SK-N-MC (cell line): ENCODE measurements at regions not wholly inside any gene's neighbourhood (a gene's known extent, or its start where the extent isn't known, plus 50 kb on each side); places are given as distances from the start of the nearest gene placed in this dataset.

ENCODE experiments used
- DNase-seq: peaks from one replicate; pipeline ENCODE4 v3.0.0-alpha.2; 2011; ENCODE audit warnings: low read depth, low spot score
- H3K27ac ChIP-seq: fragments of 200-600 bp; sonication (generic); 2 replicates; pipeline ENCODE4 v1.5.1; 2016; ENCODE audit warnings: mixed run types
- H3K36me3 ChIP-seq: fragments of 200-600 bp; sonication (generic); 2 replicates; pipeline ENCODE4 v1.6.1; 2017; ENCODE audit warnings: antibody characterized with exemption, low read length, mixed read lengths; ENCODE audit not compliant: insufficient read depth
- H3K4me3 ChIP-seq: fragments of 200-600 bp; sonication (generic); 2 replicates; pipeline ENCODE4 v1.5.1; 2016
- H3K9ac ChIP-seq: fragments of 200-600 bp; sonication (generic); 2 replicates; pipeline ENCODE4 v1.8.0; 2017; ENCODE audit warnings: mixed run types, mixed read lengths; ENCODE audit not compliant: insufficient read length
- H3K9me3 ChIP-seq: fragments of 200-600 bp; sonication (generic); 2 replicates; pipeline ENCODE4 v1.6.1; 2017; ENCODE audit warnings: low read depth, mild to moderate bottlenecking, antibody characterized with exemption, low read length, moderate library complexity, mixed read lengths
- EZH2 ChIP-seq: fragments of 200-600 bp; sonication (generic); IDR thresholded peaks from one replicate; pipeline ENCODE4 v1.6.1; 2017; ENCODE audit warnings: antibody characterized with exemption
- FOXP2 ChIP-seq: optimal IDR thresholded peaks from 2 replicates; pipeline ENCODE3; 2011; ENCODE audit warnings: mild to moderate bottlenecking, moderate library complexity; ENCODE audit not compliant: insufficient read depth; ENCODE audit errors: extremely low read length, control extremely low read depth
- POLR2AphosphoS5 ChIP-seq: IDR thresholded peaks from 2 replicates; pipeline ENCODE4 v1.6.1; 2012; ENCODE audit warnings: mild to moderate bottlenecking, low read depth, low read length, borderline replicate concordance

DNA sequence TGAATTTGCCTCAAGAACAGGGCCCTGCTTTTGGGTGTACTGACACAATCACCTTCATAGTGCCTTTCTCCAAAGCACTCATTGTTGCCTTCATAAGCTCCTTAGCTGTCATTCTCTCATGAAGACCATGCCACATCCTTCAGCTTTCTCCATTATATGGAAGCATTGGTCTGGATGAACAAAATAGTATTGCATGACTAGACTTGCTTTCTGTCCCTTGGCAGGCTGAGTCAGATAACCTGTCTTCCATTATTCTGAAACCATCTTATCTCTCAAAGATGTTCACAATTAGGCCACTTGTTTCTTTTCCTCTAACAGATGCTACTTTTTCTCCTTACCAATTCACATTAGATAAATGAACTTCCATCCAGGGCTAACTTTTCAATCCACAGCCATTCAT is 297.9 kb downstream of the IRX1 start:
- H3K9me3 ChIP-seq = no peaks in the 10 kb centered on the region
- no peak for TF ChIP-seq FOXP2
- TF ChIP-seq EZH2 = no peak
- no peak for TF ChIP-seq POLR2AphosphoS5
- no peak overlapping the region for H3K9ac ChIP-seq
- no peak overlapping the region for H3K4me3 ChIP-seq
- no peaks in the 10 kb centered on the region for H3K36me3 ChIP-seq
- no peak overlapping the region for H3K27ac ChIP-seq
- no peak for DNase-seq

DNA sequence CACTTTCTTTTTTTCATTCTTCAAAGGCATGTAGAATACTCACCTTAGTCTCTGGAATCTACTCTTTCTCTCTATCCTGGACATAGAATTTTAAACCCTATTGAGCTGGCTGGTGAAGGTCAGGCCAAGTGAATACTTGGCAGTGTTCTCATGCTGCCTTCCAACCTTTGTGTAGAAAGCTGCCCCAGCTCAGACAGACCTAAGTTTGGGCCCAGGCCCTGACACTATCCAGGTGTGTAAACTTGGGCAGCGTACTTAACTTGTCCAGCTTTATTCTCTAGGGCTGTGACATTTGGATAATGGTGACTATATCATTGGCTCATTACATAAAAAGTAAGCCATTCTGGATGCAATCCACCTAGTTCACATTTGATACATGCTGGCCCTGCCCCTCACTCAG is 298.3 kb downstream of the IRX1 start:
- no peak for TF ChIP-seq FOXP2
- no peak for TF ChIP-seq POLR2AphosphoS5
- no peak for TF ChIP-seq EZH2
- no peaks in the 10 kb centered on the region for H3K9me3 ChIP-seq

GRCh38 chr5:3896098-3896497 is 300.5 kb downstream of the IRX1 start:
- Histone ChIP-seq H3K9ac (no peak overlapping the region), H3K4me3 (no peak overlapping the region), H3K27ac (no peak overlapping the region), H3K9me3 (no peaks in the 10 kb centered on the region), H3K36me3 (no peaks in the 10 kb centered on the region)
- TF ChIP-seq FOXP2 (no peak), EZH2 (no peak), POLR2AphosphoS5 (no peak)
- no peak for DNase-seq

More for the DNA sequence above, 298.3 kb downstream of the IRX1 start:
- Histone ChIP-seq H3K9ac (no peak overlapping the region), H3K4me3 (no peak overlapping the region), H3K36me3 (no peaks in the 10 kb centered on the region), H3K27ac (no peak overlapping the region)
- no peak for DNase-seq

- no peak for DNase-seq
- no peak overlapping the region for H3K4me3 ChIP-seq
- no peak overlapping the region for H3K9ac ChIP-seq
- H3K27ac ChIP-seq = no peak overlapping the region
- no peaks in the 10 kb centered on the region for H3K36me3 ChIP-seq
- no peaks in the 10 kb centered on the region for H3K9me3 ChIP-seq
- TF ChIP-seq POLR2AphosphoS5 (no peak), EZH2 (no peak), FOXP2 (no peak)
These were observed 303.5 kb downstream of the IRX1 start for GRCh38 chr5:3899093-3899492.

- no peak for DNase-seq
- no peak overlapping the region for H3K9ac ChIP-seq
- TF ChIP-seq FOXP2 (no peak), POLR2AphosphoS5 (no peak), EZH2 (no peak)
- H3K27ac ChIP-seq = no peak overlapping the region
- H3K36me3 ChIP-seq = no peaks in the 10 kb centered on the region
- H3K4me3 ChIP-seq = no peak overlapping the region
- no peaks in the 10 kb centered on the region for H3K9me3 ChIP-seq
These were observed 309.0 kb downstream of the IRX1 start for GRCh38 chr5:3904584-3904983.

DNA sequence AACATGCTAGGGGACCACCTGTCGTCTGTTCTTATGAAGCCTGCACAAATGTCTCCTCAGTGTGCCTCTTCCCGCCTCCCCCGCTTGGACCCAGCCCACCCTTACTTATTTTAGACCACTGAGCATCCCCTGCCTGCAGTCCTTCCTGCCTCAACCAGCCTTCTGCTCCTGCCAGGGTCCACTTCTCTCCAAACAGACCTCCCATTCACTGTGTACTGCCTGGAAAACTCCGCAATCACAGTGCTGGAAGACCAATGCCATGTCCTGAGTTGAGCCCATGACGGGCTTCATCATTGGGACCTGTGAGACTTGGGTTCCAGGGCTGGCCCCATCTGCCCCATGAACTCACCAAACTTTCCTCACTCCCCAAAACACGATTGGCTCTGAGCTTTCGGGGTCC is 309.4 kb downstream of the IRX1 start:
- H3K4me3 ChIP-seq = no peak overlapping the region
- TF ChIP-seq EZH2 (no peak), POLR2AphosphoS5 (no peak), FOXP2 (no peak)
- no peak overlapping the region for H3K27ac ChIP-seq
- no peak overlapping the region for H3K9ac ChIP-seq
- no peaks in the 10 kb centered on the region for H3K36me3 ChIP-seq
- no peaks in the 10 kb centered on the region for H3K9me3 ChIP-seq
- no peak for DNase-seq

DNA sequence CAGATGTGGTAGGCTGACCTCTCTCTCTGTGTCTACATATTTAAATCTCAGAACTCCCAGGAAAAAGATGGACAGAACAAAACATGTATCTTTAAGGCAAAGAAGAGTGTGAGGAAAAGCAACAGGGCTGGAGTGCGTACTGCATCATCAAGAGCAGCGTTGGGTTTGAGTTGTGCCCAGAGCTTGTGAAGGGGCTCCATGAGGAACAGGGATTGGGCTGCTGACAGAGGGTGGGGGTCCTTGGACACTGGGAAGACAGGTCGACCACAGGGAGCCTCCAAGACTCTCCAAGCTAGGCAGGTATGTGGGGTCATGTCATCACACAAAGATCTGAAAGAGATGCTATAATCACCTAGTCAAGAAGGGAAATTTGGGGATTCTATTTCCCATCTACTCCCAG is 309.9 kb downstream of the IRX1 start:
- H3K9me3 ChIP-seq = no peaks in the 10 kb centered on the region
- H3K9ac ChIP-seq = no peak overlapping the region
- H3K36me3 ChIP-seq = no peaks in the 10 kb centered on the region
- H3K27ac ChIP-seq = no peak overlapping the region
- DNase-seq = no peak
- H3K4me3 ChIP-seq = no peak overlapping the region
- TF ChIP-seq FOXP2 = no peak
- TF ChIP-seq POLR2AphosphoS5 = no peak
- TF ChIP-seq EZH2 = no peak

GRCh38 chr5:3911111-3911510 is 315.5 kb downstream of the IRX1 start:
- H3K36me3 ChIP-seq = no peaks in the 10 kb centered on the region
- DNase-seq = no peak
- H3K27ac ChIP-seq = no peak overlapping the region
- no peaks in the 10 kb centered on the region for H3K9me3 ChIP-seq
- no peak for TF ChIP-seq EZH2
- no peak for TF ChIP-seq FOXP2
- no peak for TF ChIP-seq POLR2AphosphoS5
- H3K9ac ChIP-seq = no peak overlapping the region
- H3K4me3 ChIP-seq = no peak overlapping the region

DNA sequence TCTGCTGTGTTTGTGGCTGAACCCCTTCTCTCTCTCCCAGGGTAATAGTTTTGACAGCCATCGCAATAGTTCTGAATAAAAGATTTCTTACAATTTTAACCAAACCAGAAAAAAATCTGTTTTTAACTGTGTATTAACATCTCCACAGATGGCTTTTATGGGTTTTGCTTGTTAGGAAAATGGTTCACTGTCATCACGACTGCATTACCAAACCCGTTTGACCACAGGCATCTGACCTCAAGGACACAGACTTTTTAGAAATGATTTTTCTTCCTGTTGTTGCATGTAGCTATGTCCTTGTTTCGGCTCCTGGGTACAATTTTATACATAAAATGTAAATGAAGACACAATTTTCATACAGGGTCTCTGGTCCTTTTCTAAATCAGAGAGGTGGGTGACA is 316.1 kb downstream of the IRX1 start:
- Histone ChIP-seq H3K9me3 (no peaks in the 10 kb centered on the region), H3K4me3 (no peak overlapping the region), H3K36me3 (no peaks in the 10 kb centered on the region), H3K9ac (no peak overlapping the region), H3K27ac (no peak overlapping the region)
- TF ChIP-seq FOXP2 (no peak), POLR2AphosphoS5 (no peak), EZH2 (no peak)
- DNase-seq = no peak

- H3K27ac ChIP-seq = no peak overlapping the region
- H3K9ac ChIP-seq = no peak overlapping the region
- no peak for TF ChIP-seq POLR2AphosphoS5
- TF ChIP-seq EZH2 = no peak
- no peak for TF ChIP-seq FOXP2
- DNase-seq = no peak
- H3K4me3 ChIP-seq = no peak overlapping the region
- no peaks in the 10 kb centered on the region for H3K9me3 ChIP-seq
- no peaks in the 10 kb centered on the region for H3K36me3 ChIP-seq
These were observed 317.2 kb downstream of the IRX1 start for GRCh38 chr5:3912790-3913189.
